ENCODE measurements at regions not wholly inside any gene's neighbourhood (a gene's known extent, or its start where the extent isn't known, plus 50 kb on each side); places are given as distances from the start of the nearest gene placed in this dataset.
A peak's percentile ranks its signal among the peaks of the same experiment; 100 is the strongest.

DNA sequence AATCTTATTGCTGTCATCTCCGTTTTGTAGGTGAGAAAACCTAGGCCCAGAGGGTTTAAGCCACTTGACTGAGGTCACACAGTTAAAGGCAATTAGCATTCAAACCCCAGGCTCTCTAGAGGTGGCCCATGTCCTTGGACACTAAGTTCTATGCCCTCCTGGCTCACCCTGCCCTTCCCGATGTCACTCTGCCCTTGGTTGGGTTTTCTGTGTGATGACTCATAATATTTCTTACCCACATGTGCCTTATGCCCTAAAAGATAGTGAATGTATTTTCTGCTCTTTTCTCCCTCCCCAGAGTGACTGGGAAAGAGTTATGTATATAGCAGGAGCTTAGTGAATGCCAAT is 174.5 kb upstream of the PITX1 start:
- Histone ChIP-seq H3K27ac (peak overlapping the region in 8 of 11 experiments; percentile 0 to 94 (median 88); a peak in 15 of 22 replicates), H3K9ac (peak overlapping the region in 2 of 11 experiments; percentile 40 to 46; a peak in 2 of 22 replicates), H3K4me3 (no peak overlapping the region), H3K4me2 (peak overlapping the region in 7 of 11 experiments; percentile 41 to 95 (median 86); a peak in 14 of 22 replicates), H4K20me1 (no peaks in the 10 kb centered on the region), H3K4me1 (peaks cover 35 to 77% (median 67%) of the 10 kb centered on the region in 10 experiments), H3K36me3 (no peaks in the 10 kb centered on the region), H3K9me3 (replicated peaks in 1 of 11) (peaks cover 0 to 2% (median 0%) of the 10 kb centered on the region in 11 experiments; a peak in 4 of 22 replicates), H3K27me3 (no peaks in the 10 kb centered on the region)
- TF ChIP-seq Cebpa-rat (IDR thresholded peaks at IDR 0.05), result no peak

GRCh38 chr5:135207866-135208265 is 173.8 kb upstream of the PITX1 start:
- Histone ChIP-seq H3K9ac (no peak overlapping the region), H3K4me1 (peaks cover 28 to 70% (median 60%) of the 10 kb centered on the region in 10 experiments)
- no peak for TF ChIP-seq Cebpa-rat (IDR thresholded peaks at IDR 0.05)

GRCh38 chr5:135206862-135207261 is 172.8 kb upstream of the PITX1 start:
- H3K4me1 ChIP-seq, result peaks cover 18 to 60% (median 50%) of the 10 kb centered on the region in 10 experiments
- peak overlapping the region in 7 of 11 experiments; percentile 4 to 95 (median 41); a peak in 11 of 22 replicates for H3K4me2 ChIP-seq
- peaks cover 5 to 14% (median 11%) of the 10 kb centered on the region in 11 experiments; a peak in 18 of 22 replicates for H3K9me3 ChIP-seq (replicated peaks in 1 of 11)
- H3K9ac ChIP-seq, result no peak overlapping the region
- no peaks in the 10 kb centered on the region for H3K27me3 ChIP-seq
- H3K27ac ChIP-seq, result 0 out of 22 replicates have a peak overlapping the region, but pooled peaks of 2 of the 11 experiments have one; percentile 5 to 15
- no peaks in the 10 kb centered on the region for H3K36me3 ChIP-seq
- H3K4me3 ChIP-seq, result no peak overlapping the region
- no peaks in the 10 kb centered on the region for H4K20me1 ChIP-seq
- no peak for TF ChIP-seq Cebpa-rat (IDR thresholded peaks at IDR 0.05)

More at GRCh38 chr5:135207866-135208265, 173.8 kb upstream of the PITX1 start:
- H3K4me3 ChIP-seq, result no peak overlapping the region
- no peaks in the 10 kb centered on the region for H3K27me3 ChIP-seq
- H4K20me1 ChIP-seq, result no peaks in the 10 kb centered on the region
- no peaks in the 10 kb centered on the region for H3K36me3 ChIP-seq
- H3K9me3 ChIP-seq (replicated peaks in 1 of 11), result peaks cover 3 to 8% (median 6%) of the 10 kb centered on the region in 11 experiments; a peak in 17 of 22 replicates
- H3K4me2 ChIP-seq, result peak overlapping the region in 9 of 11 experiments; percentile 20 to 95 (median 82); a peak in 13 of 22 replicates
- H3K27ac ChIP-seq, result peak overlapping the region in 4 of 11 experiments; percentile 17 to 92 (median 90); a peak in 7 of 22 replicates

DNA sequence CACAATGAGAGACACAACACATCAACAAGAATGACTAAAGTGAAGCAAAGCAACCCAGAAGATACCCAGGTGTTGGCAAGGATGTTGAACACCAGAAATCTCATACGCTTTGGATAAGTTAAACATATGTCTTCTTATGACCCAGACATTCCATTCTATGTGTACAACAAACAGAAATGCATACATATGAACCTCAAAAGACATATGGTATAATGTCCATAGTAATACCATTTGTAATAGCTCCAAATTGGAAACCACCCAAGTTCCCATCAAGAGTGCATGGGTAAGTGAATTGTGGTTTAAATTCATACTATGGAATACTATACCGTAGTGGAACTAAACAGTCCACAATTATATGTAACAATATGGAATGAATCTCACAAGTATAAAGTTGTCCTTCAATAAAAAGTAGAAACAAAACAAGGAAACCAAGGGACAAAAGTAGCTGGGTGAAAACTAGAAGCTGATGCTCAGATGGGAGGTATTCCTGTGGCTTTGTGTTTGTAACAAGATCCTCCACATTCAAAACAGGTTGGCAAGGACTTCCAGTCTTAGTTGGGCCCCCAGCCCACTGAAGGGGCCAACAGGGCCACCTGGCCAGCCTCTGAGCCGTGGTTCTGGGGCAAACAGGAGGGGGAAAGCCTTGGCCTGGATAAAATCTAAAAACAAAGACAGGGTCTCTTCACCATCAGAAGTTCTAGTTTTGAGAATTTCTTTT is 171.8 kb upstream of the PITX1 start:
- Histone ChIP-seq H3K9me3 (replicated peaks in 1 of 11) (peaks cover 5 to 14% (median 11%) of the 10 kb centered on the region in 11 experiments; a peak in 18 of 22 replicates), H4K20me1 (no peaks in the 10 kb centered on the region), H3K27ac (no peak overlapping the region), H3K4me1 (peaks cover 7 to 50% (median 40%) of the 10 kb centered on the region in 10 experiments; a peak in 19 of 20 replicates), H3K9ac (no peak overlapping the region), H3K4me2 (no peak overlapping the region), H3K27me3 (no peaks in the 10 kb centered on the region), H3K36me3 (no peaks in the 10 kb centered on the region), H3K4me3 (no peak overlapping the region)
- TF ChIP-seq Cebpa-rat (IDR thresholded peaks at IDR 0.05), result no peak

- peaks cover 5 to 33% (median 24%) of the 10 kb centered on the region in 10 experiments; a peak in 17 of 20 replicates for H3K4me1 ChIP-seq
- H3K4me3 ChIP-seq, result no peak overlapping the region
- no peaks in the 10 kb centered on the region for H4K20me1 ChIP-seq
- peaks cover 5 to 14% (median 11%) of the 10 kb centered on the region in 11 experiments; a peak in 18 of 22 replicates for H3K9me3 ChIP-seq (replicated peaks in 1 of 11)
- no peak overlapping the region for H3K27ac ChIP-seq
- H3K27me3 ChIP-seq, result no peaks in the 10 kb centered on the region
- no peak for TF ChIP-seq Cebpa-rat (IDR thresholded peaks at IDR 0.05)
- no peaks in the 10 kb centered on the region for H3K36me3 ChIP-seq
- no peak overlapping the region for H3K9ac ChIP-seq
- H3K4me2 ChIP-seq, result no peak overlapping the region
These were observed 170.1 kb upstream of the PITX1 start for GRCh38 chr5:135204151-135204600.

GRCh38 chr5:135203593-135204036 is 169.6 kb upstream of the PITX1 start:
- Histone ChIP-seq H4K20me1 (no peaks in the 10 kb centered on the region), H3K27ac (no peak overlapping the region), H3K36me3 (no peaks in the 10 kb centered on the region), H3K27me3 (no peaks in the 10 kb centered on the region), H3K9ac (no peak overlapping the region), H3K4me3 (no peak overlapping the region), H3K4me2 (no peak overlapping the region), H3K4me1 (peaks cover 5 to 28% (median 18%) of the 10 kb centered on the region in 10 experiments; a peak in 17 of 20 replicates), H3K9me3 (replicated peaks in 1 of 11) (peaks cover 5 to 14% (median 11%) of the 10 kb centered on the region in 11 experiments; a peak in 18 of 22 replicates)
- TF ChIP-seq Cebpa-rat (IDR thresholded peaks at IDR 0.05), result no peak

GRCh38 chr5:135203019-135203418 is 169.0 kb upstream of the PITX1 start:
- peaks cover 5 to 22% (median 15%) of the 10 kb centered on the region in 10 experiments; a peak in 17 of 20 replicates for H3K4me1 ChIP-seq
- no peak overlapping the region for H3K27ac ChIP-seq
- no peak overlapping the region for H3K9ac ChIP-seq
- H3K9me3 ChIP-seq (replicated peaks in 1 of 11), result peaks cover 5 to 14% (median 11%) of the 10 kb centered on the region in 11 experiments; a peak in 18 of 22 replicates
- no peaks in the 10 kb centered on the region for H4K20me1 ChIP-seq
- H3K4me3 ChIP-seq, result no peak overlapping the region
- H3K27me3 ChIP-seq, result no peaks in the 10 kb centered on the region
- H3K36me3 ChIP-seq, result no peaks in the 10 kb centered on the region
- H3K4me2 ChIP-seq, result no peak overlapping the region
- TF ChIP-seq Cebpa-rat (IDR thresholded peaks at IDR 0.05), result no peak

DNA sequence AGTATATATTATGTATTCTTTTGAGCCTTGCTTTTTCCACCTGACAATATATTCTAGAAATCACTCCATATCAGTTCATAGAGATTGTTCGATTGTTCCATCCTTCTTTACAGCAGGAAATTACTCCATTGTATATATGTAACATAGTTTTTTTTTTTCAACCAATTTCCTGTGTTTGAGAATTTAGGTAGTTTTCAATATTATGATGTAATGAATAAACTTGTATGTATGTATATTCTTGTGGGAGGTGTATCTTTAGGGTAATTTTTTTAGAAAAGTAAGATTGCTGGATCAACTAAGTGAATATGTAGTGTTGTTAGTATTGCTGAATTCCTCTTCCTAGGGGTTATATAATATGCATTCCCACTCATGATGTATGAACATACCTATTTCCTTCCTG is 165.9 kb upstream of the PITX1 start:
- no peak overlapping the region for H3K4me2 ChIP-seq
- 0 out of 20 replicates have a peak, but pooled peaks cover 0 to 4% (median 0%) of the 10 kb centered on the region in 10 experiments for H3K4me1 ChIP-seq
- no peak overlapping the region for H3K9ac ChIP-seq
- H4K20me1 ChIP-seq, result no peaks in the 10 kb centered on the region
- no peak overlapping the region for H3K4me3 ChIP-seq
- peaks cover 13 to 33% (median 26%) of the 10 kb centered on the region in 11 experiments; a peak in 20 of 22 replicates for H3K9me3 ChIP-seq (replicated peaks in 1 of 11)
- no peaks in the 10 kb centered on the region for H3K27me3 ChIP-seq
- H3K36me3 ChIP-seq, result no peaks in the 10 kb centered on the region
- H3K27ac ChIP-seq, result no peak overlapping the region
- no peak for TF ChIP-seq Cebpa-rat (IDR thresholded peaks at IDR 0.05)

- peaks cover 6 to 20% (median 15%) of the 10 kb centered on the region in 11 experiments for H3K27me3 ChIP-seq
- H4K20me1 ChIP-seq, result no peaks in the 10 kb centered on the region
- peaks cover 0 to 2% (median 0%) of the 10 kb centered on the region in 10 experiments; a peak in 2 of 20 replicates for H3K4me1 ChIP-seq
- peaks cover 8 to 23% (median 14%) of the 10 kb centered on the region in 11 experiments; a peak in 16 of 22 replicates for H3K9me3 ChIP-seq (replicated peaks in 1 of 11)
- no peak overlapping the region for H3K27ac ChIP-seq
- no peak for TF ChIP-seq Cebpa-rat (IDR thresholded peaks at IDR 0.05)
- no peak overlapping the region for H3K4me2 ChIP-seq
- no peak overlapping the region for H3K9ac ChIP-seq
- no peak overlapping the region for H3K4me3 ChIP-seq
- no peaks in the 10 kb centered on the region for H3K36me3 ChIP-seq
These were observed 162.5 kb upstream of the PITX1 start for GRCh38 chr5:135196483-135196882.
